H1 (cell line): ENCODE measurements at regions not wholly inside any gene's neighbourhood (a gene's known extent, or its start where the extent isn't known, plus 50 kb on each side); places are given as distances from the start of the nearest gene placed in this dataset.
A peak's percentile ranks its signal among the peaks of the same experiment; 100 is the strongest.

Experiments
- CTCF ChIA-PET: fragments of 300-600 bp; sonication (Branson Sonifier 250); formaldehyde crosslinking; loops from one replicate; lab custom pipeline; 2021; ENCODE audit not compliant: partially characterized antibody; lab: Charles Lee
- POLR2A ChIA-PET: fragments of 300-600 bp; sonication (Branson Sonifier 250); formaldehyde crosslinking; loops from one replicate; lab custom pipeline; 2021; ENCODE audit warnings: inconsistent platforms; ENCODE audit not compliant: partially characterized antibody; lab: Charles Lee
- DNase-seq, 2 experiments: peaks; one replicate each; pipeline versions ENCODE4 v3.0.0 to v3.0.0-alpha.2; 2010 to 2022; ENCODE audit warnings: low spot score in 2 of 2, low read depth in 1 of 2, mixed read lengths in 1 of 2
- FAIRE-seq: peaks from 2 replicates; lab custom pipeline; 2011; peaks lifted over from hg19 to GRCh38; lab: Jason Lieb, UNC
- H2AFZ ChIP-seq: 2 replicates; pipeline ENCODE4 v1.8.1; 2012; ENCODE audit warnings: low read length, inconsistent platforms
- H2AK5ac ChIP-seq: 2 replicates; pipeline ENCODE4 v1.6.1; 2013; ENCODE audit warnings: low read depth, low read length
- H2BK120ac ChIP-seq: replicated peaks from 2 replicates; pipeline ENCODE3; 2013; ENCODE audit warnings: low read depth, low read length, inconsistent platforms
- H2BK12ac ChIP-seq: 2 replicates; pipeline ENCODE4 v1.6.1; 2013; ENCODE audit warnings: low read depth, low read length
- H2BK15ac ChIP-seq: 2 replicates; pipeline ENCODE4 v1.6.1; 2013; ENCODE audit warnings: low read length
- H2BK20ac ChIP-seq: 2 replicates; pipeline ENCODE4 v1.6.1; 2013; ENCODE audit warnings: low read length
- H2BK5ac ChIP-seq: 2 replicates; pipeline ENCODE4 v1.6.1; 2013; ENCODE audit warnings: low read depth, low read length
- H3K14ac ChIP-seq: 2 replicates; pipeline ENCODE4 v1.6.1; 2013; ENCODE audit warnings: inconsistent platforms; ENCODE audit not compliant: insufficient read length
- H3K18ac ChIP-seq: 2 replicates; pipeline ENCODE4 v1.6.1; 2013; ENCODE audit warnings: low read length; ENCODE audit errors: extremely low read depth
- H3K23ac ChIP-seq: 2 replicates; pipeline ENCODE4 v1.6.1; 2013; ENCODE audit warnings: inconsistent platforms; ENCODE audit not compliant: insufficient read length
- H3K23me2 ChIP-seq: 2 replicates; pipeline ENCODE4 v1.6.1; 2013; ENCODE audit warnings: low read depth, low read length
- H3K27ac ChIP-seq: 2 replicates; pipeline ENCODE4 v1.6.1; 2011; ENCODE audit warnings: low read depth, low read length, inconsistent platforms
- H3K27me3 ChIP-seq, 4 experiments: replicated peaks in 1 of 4; 1 replicate in 1 of 4; 2 replicates in 3 of 4; pipeline versions ENCODE4 v1.6.1 to v1.8.1; 2011 to 2013; ENCODE audit warnings: low read length in 3 of 4, mild to moderate bottlenecking in 3 of 4, inconsistent platforms in 2 of 4, mixed read lengths in 2 of 4, moderate library complexity in 1 of 4; ENCODE audit not compliant: control insufficient read depth in 3 of 4, insufficient read depth in 3 of 4; ENCODE audit errors: extremely low read depth in 1 of 4
- H3K36me3 ChIP-seq, 4 experiments: 2 replicates each; pipeline versions ENCODE4 v1.6.1 to v1.8.1; 2011 to 2013; ENCODE audit warnings: mild to moderate bottlenecking in 4 of 4, low read length in 3 of 4, moderate library complexity in 2 of 4, control low read depth in 1 of 4, inconsistent platforms in 1 of 4; ENCODE audit not compliant: insufficient read depth in 4 of 4, control insufficient read depth in 2 of 4
- H3K4ac ChIP-seq: replicated peaks from 2 replicates; pipeline ENCODE3; 2013; ENCODE audit warnings: low read length, low read depth, mixed read lengths, inconsistent platforms; ENCODE audit not compliant: insufficient read length
- H3K4me1 ChIP-seq, 4 experiments: replicated peaks in 1 of 4; 1 replicate in 1 of 4; 2 replicates in 3 of 4; pipeline versions ENCODE4 v1.6.1 to v1.8.1; 2011 to 2013; ENCODE audit warnings: low read length in 3 of 4, inconsistent platforms in 2 of 4, mixed read lengths in 1 of 4; ENCODE audit not compliant: insufficient read depth in 4 of 4, control insufficient read depth in 3 of 4
- H3K4me2 ChIP-seq, 2 experiments: 2 replicates each; pipeline versions ENCODE4 v1.6.1 to v1.8.1; 2011 to 2013; ENCODE audit warnings: low read depth in 2 of 2, low read length in 2 of 2, control low read depth in 1 of 2, inconsistent platforms in 1 of 2, mild to moderate bottlenecking in 1 of 2; ENCODE audit not compliant: insufficient read depth in 1 of 2
- H3K4me3 ChIP-seq, 4 experiments: fragments of 200-600, 300-600 bp in 1 of 4; sonication (generic), shearing (Covaris generic), sonication (Bioruptor Twin) in 1 of 4; 2 replicates each; pipeline versions ENCODE4 v1.5.1 to v1.8.1; 2011 to 2016; ENCODE audit warnings: low read length in 4 of 4, low read depth in 3 of 4, control low read depth in 2 of 4, inconsistent platforms in 2 of 4, mild to moderate bottlenecking in 2 of 4, mixed read lengths in 1 of 4, moderate library complexity in 1 of 4; ENCODE audit not compliant: insufficient read depth in 2 of 4; ENCODE audit errors: extremely low read depth in 1 of 4
- H3K56ac ChIP-seq: replicated peaks from 2 replicates; pipeline ENCODE3; 2013; ENCODE audit warnings: low read depth, mild to moderate bottlenecking, mixed read lengths, low read length, inconsistent platforms; ENCODE audit not compliant: insufficient read length
- H3K79me1 ChIP-seq: 2 replicates; pipeline ENCODE4 v1.6.1; 2013; ENCODE audit warnings: low read depth, low read length, control low read depth
- H3K79me2 ChIP-seq, 2 experiments: 2 replicates each; pipeline versions ENCODE4 v1.6.1 to v1.8.1; 2012 to 2013; ENCODE audit warnings: low read length in 2 of 2, mild to moderate bottlenecking in 2 of 2, inconsistent platforms in 1 of 2; ENCODE audit not compliant: insufficient read depth in 2 of 2, control insufficient read depth in 1 of 2
- H3K9ac ChIP-seq, 4 experiments: replicated peaks in 1 of 4; 1 replicate in 1 of 4; 2 replicates in 3 of 4; pipeline versions ENCODE4 v1.6.1 to v1.8.1; 2011 to 2013; ENCODE audit warnings: low read depth in 3 of 4, low read length in 3 of 4, control low read depth in 2 of 4, mild to moderate bottlenecking in 2 of 4, moderate library complexity in 2 of 4, inconsistent platforms in 1 of 4; ENCODE audit errors: extremely low read depth in 1 of 4
- H3K9me3 ChIP-seq, 2 experiments: 2 replicates each; pipeline versions ENCODE4 v1.6.1 to v1.8.1; 2012 to 2013; ENCODE audit warnings: mild to moderate bottlenecking in 2 of 2, moderate library complexity in 2 of 2, control low read depth in 1 of 2, inconsistent platforms in 1 of 2, low read depth in 1 of 2, low read length in 1 of 2, mixed read lengths in 1 of 2; ENCODE audit not compliant: insufficient read depth in 2 of 2
- H4K20me1 ChIP-seq, 2 experiments: replicated peaks in 1 of 2; 2 replicates each; pipeline versions ENCODE3 to v1.8.1; 2011 to 2013; ENCODE audit warnings: inconsistent platforms in 2 of 2, low read length in 2 of 2, mild to moderate bottlenecking in 1 of 2; ENCODE audit not compliant: insufficient read depth in 2 of 2, control insufficient read depth in 1 of 2
- H4K5ac ChIP-seq: 2 replicates; pipeline ENCODE4 v1.6.1; 2013; ENCODE audit warnings: low read length, low read depth, mixed read lengths, inconsistent platforms; ENCODE audit not compliant: insufficient read length
- H4K8ac ChIP-seq: 2 replicates; pipeline ENCODE4 v1.8.0; 2013; ENCODE audit warnings: mild to moderate bottlenecking, moderate library complexity, low read length, inconsistent platforms; ENCODE audit not compliant: insufficient read depth; ENCODE audit errors: extremely low read depth
- H4K91ac ChIP-seq: replicated peaks from 2 replicates; pipeline ENCODE3; 2013; ENCODE audit warnings: low read length, mixed read lengths, inconsistent platforms; ENCODE audit not compliant: insufficient read length
- WGBS, 2 experiments: shearing (Covaris generic) in 1 of 2; methylation state at CpG; one replicate each; pipeline versions ENCODE4 v1.1.6 to v1.1.7; 2013 to 2015; ENCODE audit warnings: low lambda C conversion rate in 2 of 2, mixed read lengths in 2 of 2, inconsistent platforms in 1 of 2, low coverage in 1 of 2, missing lambda C conversion rate in 1 of 2; ENCODE audit not compliant: insufficient replicate concordance in 2 of 2, insufficient coverage in 1 of 2, insufficient read length in 1 of 2; ENCODE audit errors: extremely low coverage in 1 of 2, missing lambda C conversion rate in 1 of 2; 5-methylcytosine and 5-hydroxymethylcytosine counted together

DNA sequence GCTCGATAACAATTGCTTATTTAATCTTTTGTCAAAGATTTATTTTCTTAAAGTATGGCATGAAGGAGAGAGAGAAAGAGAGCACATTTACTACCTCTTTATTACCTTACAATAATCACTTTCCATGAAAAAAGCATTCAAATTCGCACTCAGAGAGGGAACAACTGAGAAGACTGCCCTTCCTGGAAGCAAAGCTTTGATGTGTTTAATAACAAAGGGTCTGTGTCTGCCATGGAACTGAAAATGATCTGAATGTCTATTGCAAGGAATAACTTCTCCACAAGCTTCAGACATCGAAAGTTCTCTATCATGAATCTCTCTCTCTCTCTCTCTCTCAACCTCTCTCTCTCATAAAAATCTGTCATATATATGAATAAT lies 308.9 kb downstream of the HDGFL1 start:
- H3K27ac ChIP-seq, result peak overlapping the region; percentile 61; the same call in 1 of the 2 replicates
- peak overlapping the region in 1 of 4 experiments; percentile 34; a peak in 1 of 8 replicates for H3K4me3 ChIP-seq
- H3K4me1 ChIP-seq, result peaks cover 0 to 19% (median 6%) of the 10 kb centered on the region in 4 experiments; a peak in 4 of 7 replicates
- no peaks in the 10 kb centered on the region for H3K23me2 ChIP-seq
- no peak overlapping the region for H3K23ac ChIP-seq
- H2BK5ac ChIP-seq, result no peak overlapping the region
- H2BK12ac ChIP-seq, result no peak overlapping the region
- H4K91ac ChIP-seq, result no peak overlapping the region
- H3K79me1 ChIP-seq, result no peaks in the 10 kb centered on the region
- DNase-seq (no peak), FAIRE-seq (no peak)
- H3K14ac ChIP-seq, result no peak overlapping the region
- H3K4me2 ChIP-seq, result peak overlapping the region in 1 of 2 experiments; percentile 51; a peak in 2 of 4 replicates
- 11% methylated on average over 3 of the region's 3 CpGs; no CpG with 5 or more reads in 1 of the 2 experiments for whole genome bisulfite sequencing, 2 experiments
- no peak overlapping the region for H3K56ac ChIP-seq
- no peak overlapping the region for H3K4ac ChIP-seq
- no peak overlapping the region for H2BK15ac ChIP-seq
- H2BK20ac ChIP-seq, result no peak overlapping the region
- H3K9ac ChIP-seq, result peak overlapping the region in 1 of 4 experiments; percentile 34; a peak in 1 of 7 replicates
- ChIA-PET CTCF (interaction anchor here (1.4 kb wide), 1 partner anchor 49 kb away, joined by 3 read pairs; no protein-coding TSS in a partner anchor), POLR2A (interaction anchor here (1.8 kb wide), 1 partner anchor 13 kb away, joined by 6 read pairs; no protein-coding TSS in a partner anchor)
- H3K79me2 ChIP-seq, result no peaks in the 10 kb centered on the region
- no peak overlapping the region for H2BK120ac ChIP-seq
- no peak overlapping the region for H2AFZ ChIP-seq
- no peaks in the 10 kb centered on the region for H3K27me3 ChIP-seq
- H3K18ac ChIP-seq, result no peak overlapping the region
- 0 out of 4 replicates have a peak, but pooled peaks cover 0 to 5% of the 10 kb centered on the region in 2 experiments for H3K9me3 ChIP-seq
- H4K5ac ChIP-seq, result no peak overlapping the region
- H3K36me3 ChIP-seq, result 0 out of 8 replicates have a peak, but pooled peaks cover 0 to 3% (median 0%) of the 10 kb centered on the region in 4 experiments
- H4K8ac ChIP-seq, result no peak overlapping the region
- no peak overlapping the region for H2AK5ac ChIP-seq
- H4K20me1 ChIP-seq, result no peaks in the 10 kb centered on the region
